ENCODE measurements at regions not wholly inside any gene's neighbourhood (a gene's known extent, or its start where the extent isn't known, plus 50 kb on each side); places are given as distances from the start of the nearest gene placed in this dataset.

DNA sequence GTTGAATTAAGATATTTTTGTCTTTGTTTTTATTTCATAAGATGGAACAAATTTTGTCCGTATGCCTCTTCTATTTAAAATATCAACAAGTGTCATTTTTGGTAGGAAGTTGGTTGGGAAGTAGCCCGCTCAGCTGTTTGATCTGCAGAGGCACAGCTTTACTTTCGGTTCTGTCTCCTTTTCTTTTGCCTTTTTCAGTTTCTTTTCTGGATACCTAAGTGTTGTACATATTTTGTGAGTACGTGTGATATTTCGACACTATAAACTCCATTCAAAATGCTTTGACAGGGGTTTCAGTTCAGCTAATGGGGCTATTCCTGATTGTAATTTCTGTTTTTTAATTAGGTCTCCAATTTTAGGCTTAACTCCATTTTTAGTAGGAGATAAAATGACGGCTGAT lies 1785.0 kb upstream of the LRRTM1 start:
- TF ChIP-seq EZH2 (IDR thresholded peaks at IDR 0.05; ENCODE audit: borderline replicate concordance, low read depth, low read length, poor library complexity, severe bottlenecking) = no peak
- TF ChIP-seq CTCF (conservative IDR thresholded peaks at IDR 0.05; ENCODE audit: low read depth, low read length) = no peak

All from A673 (cell line).